Panc1 (cell line): ENCODE measurements at regions not wholly inside any gene's neighbourhood (a gene's known extent, or its start where the extent isn't known, plus 50 kb on each side); places are given as distances from the start of the nearest gene placed in this dataset.

Source experiments
- ATAC-seq: fragments of 200-7000 bp; cut with Tn5 transposase; 2 replicates; pipeline ENCODE4 v1.9.1; 2020; ENCODE audit warnings: mild to moderate bottlenecking, moderate library complexity
- BruUV-seq: library from RNA; stranded (reverse); fragments of 400-500 nt; replicated peaks from 2 replicates; lab custom pipeline; 2021; lab: Mats Ljungman, UMichigan
- CTCF ChIA-PET: fragments of 300-600 bp; sonication (Branson Sonifier 250); formaldehyde crosslinking; loops from one replicate; lab custom pipeline; 2022; ENCODE audit warnings: antibody characterized with exemption; lab: Charles Lee
- POLR2A ChIA-PET: fragments of 300-600 bp; sonication (Branson Sonifier 250); formaldehyde crosslinking; loops from one replicate; lab custom pipeline; 2022; ENCODE audit warnings: antibody characterized with exemption; lab: Charles Lee
- DNase-seq: peaks from one replicate; pipeline ENCODE4 v3.0.0-alpha.2; 2010; ENCODE audit warnings: low read depth, low spot score
- H3K27ac ChIP-seq: 2 replicates; pipeline ENCODE4 v1.5.1; 2011; ENCODE audit warnings: mild to moderate bottlenecking, low read length, inconsistent platforms
- H3K27me3 ChIP-seq: fragments of 200-500 bp; sonication (Bioruptor generic); 2 replicates; pipeline ENCODE4 v1.6.0; 2014; ENCODE audit warnings: low read length, inconsistent platforms; ENCODE audit not compliant: control insufficient read depth, insufficient read depth
- H3K36me3 ChIP-seq: fragments of 200-500 bp; sonication (Bioruptor generic); 2 replicates; pipeline ENCODE4 v1.5.1; 2014; ENCODE audit warnings: inconsistent platforms, mild to moderate bottlenecking, low read length, moderate library complexity; ENCODE audit not compliant: control insufficient read depth, insufficient read depth
- H3K4me1 ChIP-seq: 2 replicates; pipeline ENCODE4 v1.5.1; 2011; ENCODE audit warnings: inconsistent platforms, mild to moderate bottlenecking, low read length, moderate library complexity; ENCODE audit not compliant: control insufficient read depth, insufficient read depth
- H3K4me3 ChIP-seq, 2 experiments: 2 replicates each; pipeline ENCODE4 v1.5.1; 2011 to 2012; ENCODE audit warnings: low read depth in 2 of 2, low read length in 2 of 2, mild to moderate bottlenecking in 2 of 2, inconsistent platforms in 1 of 2, moderate library complexity in 1 of 2
- H3K9me3 ChIP-seq: fragments of 200-500 bp; sonication (Bioruptor generic); 2 replicates; pipeline ENCODE4 v1.5.1; 2014; ENCODE audit warnings: low read depth, mild to moderate bottlenecking, inconsistent platforms, low read length, moderate library complexity; ENCODE audit not compliant: control insufficient read depth, insufficient read depth
- CTCF ChIP-seq: fragments of 450-650 bp; IDR thresholded peaks from 2 replicates; pipeline ENCODE4 v1.5.1; 2017; ENCODE audit warnings: mild to moderate bottlenecking
- POLR2AphosphoS5 ChIP-seq: IDR thresholded peaks from 2 replicates; pipeline ENCODE4 v1.6.1; 2012; ENCODE audit warnings: mild to moderate bottlenecking, low read depth, low read length, moderate library complexity
- REST ChIP-seq, 2 experiments: IDR thresholded peaks; 2 replicates each; pipeline ENCODE4 v1.6.1; 2011 to 2012; ENCODE audit warnings: low read depth in 2 of 2, control low read depth in 1 of 2, low read length in 1 of 2, mild to moderate bottlenecking in 1 of 2, moderate library complexity in 1 of 2; ENCODE audit not compliant: insufficient read depth in 1 of 2
- SIN3A ChIP-seq: IDR thresholded peaks from 2 replicates; pipeline ENCODE4 v1.6.1; 2012; ENCODE audit warnings: low read depth, mild to moderate bottlenecking, low read length, moderate library complexity, borderline replicate concordance; ENCODE audit not compliant: insufficient read depth
- TCF7L2 ChIP-seq: IDR thresholded peaks from 2 replicates; pipeline ENCODE4 v1.6.1; 2011; ENCODE audit warnings: mild to moderate bottlenecking, low read depth, low read length, inconsistent platforms
- in situ Hi-C: cut with HindIII; loops from 2 replicates; pipeline ENCODE4 v1.10.0; 2016; ENCODE audit warnings: low sequenced_read_pairs, low pct_unique_long_range_greater_than_20kb
- intact Hi-C: fragments of 100-400 bp; cut with micrococcal nuclease; formaldehyde crosslinking; loops from one replicate; pipeline ENCODE4 v1.10.0; 2022; ENCODE audit not compliant: unreplicated experiment

GRCh38 chr13:34767778-34768177 is 174.3 kb upstream of the NBEA start:
- CTCF ChIA-PET = no interaction called here
- Histone ChIP-seq H3K9me3 (no peaks in the 10 kb centered on the region), H3K4me1 (no peaks in the 10 kb centered on the region), H3K4me3 (no peak overlapping the region), H3K27ac (no peak overlapping the region), H3K36me3 (no peaks in the 10 kb centered on the region), H3K27me3 (no peaks in the 10 kb centered on the region)
- no peak for DNase-seq
- no peak for ATAC-seq
- TF ChIP-seq CTCF (no peak), SIN3A (no peak), TCF7L2 (no peak)
- intact Hi-C loops (no loop called here), in situ Hi-C loops (no loop called here)
- POLR2A ChIA-PET = no interaction called here
- no TSS peak for BruUV-seq

- ATAC-seq (no peak), DNase-seq (no peak)
- CTCF ChIA-PET = no interaction called here
- Histone ChIP-seq H3K27ac (no peak overlapping the region), H3K9me3 (no peaks in the 10 kb centered on the region), H3K4me1 (no peaks in the 10 kb centered on the region), H3K27me3 (no peaks in the 10 kb centered on the region), H3K36me3 (no peaks in the 10 kb centered on the region), H3K4me3 (no peak overlapping the region)
- intact Hi-C loops (no loop called here), in situ Hi-C loops (no loop called here)
- POLR2A ChIA-PET = no interaction called here
- BruUV-seq = no TSS peak
- TF ChIP-seq SIN3A = no peak
These were observed 169.9 kb upstream of the NBEA start for GRCh38 chr13:34772206-34772605.

GRCh38 chr13:34772881-34773280 is 169.2 kb upstream of the NBEA start:
- ChIA-PET POLR2A (no interaction called here), CTCF (no interaction called here)
- intact Hi-C loops = no loop called here
- no peak for DNase-seq
- H3K36me3 ChIP-seq = no peaks in the 10 kb centered on the region
- ATAC-seq = no peak
- no peak overlapping the region for H3K27ac ChIP-seq
- H3K4me3 ChIP-seq = no peak overlapping the region
- no peaks in the 10 kb centered on the region for H3K9me3 ChIP-seq
- TF ChIP-seq POLR2AphosphoS5 (no peak), CTCF (no peak), REST (IDR thresholded peaks at IDR 0.05; ENCODE audit: insufficient read depth in 1 of 2, low read depth in 2 of 2, low read length in 1 of 2) (no peak), TCF7L2 (no peak), SIN3A (no peak)
- no peaks in the 10 kb centered on the region for H3K27me3 ChIP-seq
- in situ Hi-C loops = no loop called here
- no peaks in the 10 kb centered on the region for H3K4me1 ChIP-seq
- BruUV-seq = no TSS peak
